Activated T-cell treated with anti-CD3 and anti-CD28 coated beads for 24 hours (primary cell): ENCODE measurements at regions not wholly inside any gene's neighbourhood (a gene's known extent, or its start where the extent isn't known, plus 50 kb on each side); places are given as distances from the start of the nearest gene placed in this dataset.

Experiments
- DNase-seq: peaks from one replicate; pipeline ENCODE4 v3.0.0-alpha.2; 2020; ENCODE audit warnings: low read depth

DNA sequence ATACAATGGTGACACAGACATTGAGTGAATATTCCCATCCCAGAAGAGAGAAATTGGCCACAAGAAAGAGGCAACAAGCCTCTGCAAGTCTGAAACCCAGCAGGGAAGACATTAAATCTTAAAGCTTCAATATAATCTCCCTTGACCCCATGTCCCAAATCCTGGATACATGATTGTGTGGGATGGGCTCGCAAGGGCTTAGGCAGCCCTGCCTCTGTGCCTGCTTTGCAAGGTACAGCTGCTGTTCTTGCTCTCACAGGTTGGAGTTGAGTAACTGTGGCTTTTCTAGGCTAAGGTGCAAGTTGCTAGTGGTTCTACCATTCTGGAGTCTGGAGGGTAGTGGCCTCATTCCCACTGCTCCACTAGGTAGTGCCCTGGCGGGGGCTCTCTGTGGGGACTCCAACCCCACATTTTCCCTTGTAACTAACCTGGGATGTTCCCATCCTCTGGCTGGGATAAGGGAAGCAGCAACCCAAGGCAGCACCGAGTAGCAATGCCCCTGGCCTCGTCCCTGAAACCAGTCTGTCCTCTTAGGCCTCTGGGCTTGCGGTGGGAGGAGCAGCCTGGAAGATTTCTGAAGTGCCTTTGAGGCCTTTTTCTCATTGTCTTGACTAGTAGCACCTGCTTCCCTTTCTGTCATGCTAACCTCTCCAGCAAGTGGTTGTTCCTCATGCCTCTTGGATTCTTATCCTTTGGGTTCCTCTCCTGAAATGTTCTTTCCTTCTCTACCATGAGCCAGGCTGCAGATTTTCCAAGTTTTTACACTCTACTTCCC, 90.0 kb downstream of the FAM174B start:
- no peak for DNase-seq

DNA sequence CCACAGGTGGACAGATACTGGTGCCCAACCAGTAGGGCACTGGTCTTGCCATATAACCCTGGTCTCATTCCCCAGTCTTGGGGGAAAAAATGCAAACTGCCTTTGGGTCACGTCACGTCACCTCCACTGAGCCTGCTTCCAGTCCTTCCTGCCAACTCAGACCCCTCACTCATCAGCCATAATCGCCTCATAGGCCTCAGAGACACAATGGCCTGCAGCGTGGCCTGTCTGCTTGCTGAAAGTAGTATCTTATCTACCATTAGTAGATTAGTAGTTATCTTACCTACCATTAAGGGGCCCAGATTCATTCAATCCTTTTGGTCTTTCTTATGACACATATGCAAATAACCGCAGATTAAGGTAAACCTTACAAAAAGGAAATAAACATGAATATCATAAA, 93.8 kb downstream of the FAM174B start:
- no peak for DNase-seq

DNA sequence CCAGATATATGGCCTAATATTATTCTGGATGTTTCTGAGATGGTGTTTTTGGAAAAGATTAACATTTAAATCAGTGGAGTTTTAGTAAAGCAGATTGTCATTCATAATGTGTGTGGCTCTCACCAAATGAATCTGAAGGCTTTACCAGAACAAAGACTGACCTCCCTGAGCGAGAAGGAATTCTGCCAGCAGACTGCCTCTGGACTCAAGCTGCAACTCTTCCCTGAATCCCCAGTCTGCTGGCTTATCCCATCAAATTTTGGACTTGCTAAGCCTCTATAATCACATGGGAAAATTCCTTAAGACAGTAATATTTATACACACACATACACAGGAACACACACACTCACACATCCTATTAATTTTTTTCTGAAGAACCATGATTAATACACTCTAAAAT, 102.3 kb downstream of the FAM174B start:
- DNase-seq, result no peak

DNA sequence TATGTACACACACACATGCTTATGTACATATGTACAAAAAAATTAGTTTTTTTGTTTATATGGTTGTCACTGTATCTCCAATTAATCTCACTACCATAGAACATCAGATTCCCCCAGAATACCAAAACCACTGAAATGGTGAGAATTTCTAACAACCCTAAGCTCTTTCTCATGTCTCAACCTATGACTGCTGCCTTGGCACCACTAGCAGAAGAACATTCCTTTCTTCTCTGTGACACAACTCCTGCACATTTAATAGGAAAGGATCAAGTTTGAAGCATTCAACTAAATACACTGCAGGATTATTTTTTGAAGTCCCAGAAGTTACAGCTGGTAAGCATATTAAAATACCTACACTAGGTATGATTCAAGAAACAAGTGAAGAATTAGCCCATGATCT, 109.6 kb downstream of the FAM174B start:
- no peak for DNase-seq

DNA sequence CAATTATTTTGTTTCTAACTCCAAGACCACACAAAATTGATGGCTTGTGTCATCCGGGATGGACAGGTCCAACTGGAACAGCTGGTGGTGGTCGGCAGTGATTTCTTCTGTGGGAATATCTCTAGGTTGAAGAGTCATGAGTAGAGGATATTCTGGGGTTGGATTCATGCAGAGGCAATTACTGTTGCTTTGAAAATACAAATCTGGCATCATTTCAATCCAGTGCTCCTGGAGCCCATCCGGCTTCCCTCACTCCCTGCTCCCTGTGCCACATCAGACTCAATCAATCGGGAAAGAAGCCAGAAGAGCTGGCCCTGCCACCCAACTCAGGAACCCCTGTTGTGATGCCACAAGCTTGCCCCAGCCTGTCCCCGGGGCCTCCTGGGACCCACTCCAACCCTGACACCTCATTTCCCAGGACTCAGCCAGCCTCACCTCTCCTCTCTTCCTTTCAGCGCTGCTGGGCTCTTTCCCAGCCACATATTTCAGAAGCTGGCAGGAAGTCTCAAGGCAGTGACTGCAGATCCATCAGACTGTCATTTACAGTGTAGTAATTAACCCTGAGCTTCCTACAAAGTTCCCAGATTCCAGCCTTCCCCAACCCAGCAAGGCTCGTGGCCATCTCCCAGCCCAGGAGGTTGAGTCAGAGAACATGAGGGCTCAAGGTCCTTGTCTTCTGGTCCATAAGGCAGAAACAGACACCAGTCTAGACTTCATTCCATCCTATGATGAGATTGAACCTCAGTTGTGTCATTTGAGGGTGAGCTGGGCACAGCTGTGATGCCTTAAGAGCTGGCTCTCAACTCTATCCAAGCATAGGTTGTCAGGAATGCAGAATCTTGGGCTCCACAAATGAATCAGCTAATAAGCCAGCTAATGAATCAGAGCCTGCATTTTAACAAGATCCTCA, 114.0 kb downstream of the FAM174B start:
- no peak for DNase-seq

DNA sequence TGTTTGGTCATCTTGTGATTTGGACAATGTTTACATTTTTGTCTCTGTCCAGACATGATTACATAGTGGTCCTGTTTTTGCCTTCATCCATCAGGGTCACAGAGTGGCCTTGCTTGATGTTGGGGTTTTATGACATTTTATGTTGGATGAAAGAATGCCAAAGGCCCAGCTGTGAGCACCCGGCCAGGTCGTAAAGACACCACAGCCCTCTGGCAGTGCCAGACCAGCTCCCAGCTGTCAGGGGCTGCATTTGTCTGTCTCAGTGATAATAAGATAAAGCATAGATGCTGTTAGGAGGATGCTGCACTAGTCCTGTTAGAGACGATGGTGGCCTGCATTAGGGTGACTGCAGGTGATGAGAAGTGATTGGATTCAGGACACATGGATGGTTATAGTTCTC, 117.5 kb downstream of the FAM174B start:
- DNase-seq, result no peak

DNA sequence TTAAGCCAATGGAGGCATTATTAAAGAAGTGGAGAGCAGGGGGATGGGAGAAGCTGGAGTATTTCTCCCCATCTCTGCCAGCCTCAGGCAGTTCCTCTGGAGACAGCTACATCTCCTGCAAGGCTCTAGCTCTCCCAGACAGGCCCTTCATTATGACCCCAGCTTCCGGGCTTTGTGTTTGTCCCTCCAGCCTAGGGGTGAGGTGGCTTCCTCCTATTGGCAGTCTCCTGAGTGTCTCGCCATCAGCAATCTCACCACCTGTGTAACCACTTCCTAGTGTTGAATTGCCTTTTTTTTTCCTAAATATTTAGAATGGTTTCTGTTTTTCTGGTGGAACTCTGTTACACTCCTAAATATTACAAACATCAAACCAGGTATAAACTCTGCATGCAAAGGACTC, 122.3 kb downstream of the FAM174B start:
- no peak for DNase-seq

DNA sequence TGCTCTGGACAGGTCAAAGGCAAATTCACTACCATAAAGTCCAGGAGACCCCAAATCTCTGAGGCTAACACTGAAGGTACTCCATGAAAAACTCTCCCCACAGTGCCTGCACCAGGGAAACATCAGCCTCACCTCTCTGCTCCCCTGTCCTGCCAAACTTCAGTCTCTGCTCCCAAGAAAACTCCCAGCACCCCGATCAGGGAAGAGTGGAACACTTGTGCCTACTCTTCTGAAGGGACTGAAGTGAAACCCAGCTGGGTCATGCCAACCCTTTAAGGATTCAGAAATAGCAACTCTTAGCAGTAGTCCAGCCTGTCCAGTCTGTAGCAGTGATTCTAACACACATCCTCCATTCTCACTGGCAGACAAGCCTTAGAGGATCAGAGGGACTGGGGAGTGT, 124.2 kb downstream of the FAM174B start:
- DNase-seq, result no peak

DNA sequence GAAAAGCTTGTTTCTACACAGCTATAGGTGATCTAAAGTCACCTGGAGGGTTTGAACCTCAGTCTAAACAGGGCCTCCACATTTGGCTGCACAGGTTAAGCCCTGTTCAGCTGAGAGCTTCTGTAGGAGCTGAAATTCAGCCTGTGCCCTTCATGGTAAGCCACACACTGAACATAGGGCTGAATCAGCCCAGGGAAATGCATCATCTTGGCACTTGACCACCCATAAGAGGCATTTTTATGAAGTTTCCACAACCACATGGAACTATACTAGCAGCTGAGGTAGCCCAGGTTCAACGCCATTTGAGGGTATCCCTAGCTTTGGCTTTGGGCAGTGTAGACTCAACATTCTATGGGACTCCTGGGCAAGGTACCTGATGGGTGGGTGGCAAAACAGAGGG, 126.8 kb downstream of the FAM174B start:
- DNase-seq, result no peak

DNA sequence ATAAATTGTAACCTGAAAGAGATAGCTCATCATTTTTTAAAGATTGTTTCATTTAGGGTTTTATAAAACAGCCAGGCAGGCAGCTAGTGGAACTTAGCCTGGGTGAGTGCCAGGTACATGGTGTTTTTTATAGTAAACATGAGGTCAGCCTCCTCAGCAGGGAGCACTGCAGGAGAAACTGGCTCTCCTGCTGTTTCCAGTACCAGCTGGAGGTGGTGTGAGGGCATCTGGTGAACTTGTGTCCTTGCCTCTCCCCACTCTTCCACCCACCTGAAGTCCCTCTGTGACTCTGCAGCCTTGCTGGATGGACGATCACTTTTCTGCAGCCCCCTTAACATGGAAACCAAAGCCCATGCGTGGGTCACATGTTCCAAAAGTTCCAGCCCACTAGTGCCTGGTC, 128.4 kb downstream of the FAM174B start:
- no peak for DNase-seq

DNA sequence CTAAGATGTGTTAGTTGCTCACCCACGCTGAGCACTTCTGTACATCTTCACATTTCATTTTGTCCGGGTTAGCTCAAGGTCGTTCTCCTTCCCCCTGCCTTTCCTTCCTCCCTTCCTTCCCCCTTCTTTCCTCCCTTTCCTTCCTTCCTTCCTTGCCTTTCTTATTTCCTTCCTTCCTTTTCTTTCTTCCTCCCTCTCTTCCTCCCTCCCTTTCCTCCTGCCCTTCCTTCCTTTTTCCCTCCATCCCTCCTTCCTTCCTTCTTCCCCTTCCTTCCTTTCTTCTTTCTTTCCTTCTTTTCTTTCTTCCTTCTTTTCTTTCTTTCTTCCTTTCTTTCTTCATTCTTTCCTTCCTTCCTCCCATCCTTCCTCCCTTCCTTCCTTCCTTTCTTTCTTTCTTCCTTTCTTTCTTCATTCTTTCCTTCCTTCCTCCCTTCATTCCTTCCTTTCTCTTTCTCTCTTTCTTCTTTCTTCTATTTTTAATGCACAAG, 129.8 kb downstream of the FAM174B start:
- DNase-seq, result no peak

DNA sequence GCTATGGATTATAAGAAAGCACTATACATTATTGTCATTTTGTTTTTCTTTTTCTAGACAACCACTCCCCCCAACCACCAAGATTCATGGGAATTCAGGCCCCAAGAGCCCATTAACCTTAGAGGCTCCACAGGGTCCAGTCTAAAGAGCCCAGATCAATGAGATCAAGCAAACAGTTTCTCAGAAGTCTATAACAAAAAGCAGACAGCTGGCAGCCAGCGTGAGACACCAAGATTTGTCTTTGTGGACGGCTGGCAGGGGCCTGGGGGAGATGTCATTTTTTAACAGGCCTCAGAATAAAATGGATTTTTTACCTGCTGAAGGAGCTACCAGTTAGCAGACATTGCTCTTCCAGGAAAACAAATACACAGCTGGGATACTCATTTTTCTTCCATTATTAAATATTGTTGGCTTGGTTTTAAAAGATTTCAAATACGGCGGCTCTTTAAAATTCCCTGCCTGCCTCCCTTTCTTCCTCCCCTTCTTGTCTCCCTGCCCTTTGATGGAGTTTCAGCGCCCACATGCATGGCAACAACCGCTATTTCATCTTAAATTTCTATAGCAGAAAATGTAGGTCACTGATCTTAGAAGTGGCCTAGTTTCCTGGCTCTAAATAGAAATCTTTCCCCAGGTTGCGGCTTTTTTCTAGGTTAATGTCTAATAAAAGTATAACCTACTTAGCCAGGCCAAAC, 130.6 kb downstream of the FAM174B start:
- DNase-seq, result no peak

DNA sequence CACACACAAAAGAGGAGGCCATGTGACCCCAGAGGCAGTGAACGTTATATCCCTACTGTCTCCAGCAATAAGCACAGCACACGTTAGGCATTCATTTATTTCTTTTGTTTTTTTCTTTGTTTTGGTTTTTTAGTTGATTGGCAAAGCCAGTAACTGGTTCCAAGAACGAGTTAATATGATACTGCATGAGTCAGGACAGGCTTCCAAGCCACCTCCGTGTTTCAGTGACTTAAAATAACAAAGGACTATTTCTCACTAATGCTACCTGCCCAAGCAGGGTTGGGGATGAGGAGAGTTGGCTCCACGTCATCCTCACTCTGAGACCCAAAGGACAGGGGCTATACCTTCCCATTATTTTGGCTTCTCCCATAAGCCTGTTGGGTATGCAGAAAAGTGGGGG, 130.5 kb downstream of the ST8SIA2 start:
- no peak for DNase-seq

DNA sequence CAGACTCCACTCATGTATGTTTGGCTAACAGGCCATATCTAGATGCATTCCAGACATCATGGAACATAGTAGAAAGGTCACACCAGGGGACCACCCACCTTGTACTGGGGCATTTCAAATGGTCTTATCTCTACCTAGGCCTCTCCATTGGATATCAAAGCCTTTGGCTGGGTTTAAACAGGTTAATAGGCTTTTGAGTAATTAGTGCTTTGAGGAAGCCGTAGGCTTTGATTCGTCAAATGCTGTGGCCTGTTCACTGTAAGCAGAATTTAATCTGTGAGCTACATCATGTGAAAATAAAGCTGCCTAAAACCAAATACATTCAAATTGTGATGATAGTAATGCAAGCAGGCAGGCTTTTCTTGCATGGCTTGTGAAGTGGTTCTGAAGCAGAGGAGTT, 129.5 kb downstream of the ST8SIA2 start:
- no peak for DNase-seq

DNA sequence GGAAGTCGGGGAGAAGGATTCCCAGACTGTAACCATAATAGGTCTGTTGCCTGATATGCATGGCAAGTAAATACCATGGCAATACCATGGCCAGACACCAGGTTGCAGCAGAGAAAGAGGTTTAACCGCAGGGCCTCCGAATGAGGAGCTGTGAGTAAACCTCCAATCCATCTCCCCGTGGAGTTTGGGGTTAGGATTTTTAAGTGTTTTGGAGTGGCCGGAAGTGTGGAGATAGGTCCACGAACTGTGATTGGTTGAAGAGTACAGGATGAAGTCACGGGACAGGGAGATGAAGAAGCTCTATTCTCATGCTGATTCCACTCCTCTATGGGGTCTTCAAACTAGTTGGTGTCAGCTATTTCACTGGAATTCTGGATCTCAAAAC, 127.9 kb downstream of the ST8SIA2 start:
- DNase-seq, result peak; percentile 35

DNA sequence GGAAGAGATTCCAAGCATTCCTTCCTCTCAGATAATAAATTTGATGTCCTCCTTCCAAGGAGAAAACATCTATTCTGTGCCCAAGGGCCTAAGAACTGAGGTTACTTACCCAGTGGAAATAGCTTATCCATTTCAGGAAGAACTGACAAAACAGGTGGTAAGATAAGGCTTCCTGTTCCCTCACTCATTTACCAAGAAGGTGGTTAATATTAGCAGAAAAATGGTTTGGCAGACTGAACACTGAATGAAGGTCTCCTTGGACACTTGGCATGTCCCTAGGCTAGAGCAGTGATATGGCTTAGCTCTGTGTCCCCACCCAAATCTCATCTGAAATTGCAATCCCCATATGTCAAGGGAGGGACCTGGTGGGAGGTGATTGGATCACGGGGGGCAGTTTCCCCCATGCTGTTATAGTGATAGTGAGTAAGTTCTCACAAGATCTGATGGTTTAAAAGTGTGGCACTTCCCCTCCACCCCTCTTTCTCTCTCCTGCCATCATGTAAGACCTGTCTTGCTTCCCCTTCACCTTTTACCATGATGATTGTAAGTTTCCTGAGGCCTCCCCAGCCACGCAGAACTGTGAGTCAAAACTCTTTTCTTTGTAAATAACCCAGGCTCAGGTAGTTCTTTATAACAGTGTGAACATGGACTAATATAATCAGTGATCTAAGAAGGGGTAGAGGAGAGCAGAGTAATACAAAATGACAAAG, 127.4 kb downstream of the ST8SIA2 start:
- DNase-seq, result no peak

DNA sequence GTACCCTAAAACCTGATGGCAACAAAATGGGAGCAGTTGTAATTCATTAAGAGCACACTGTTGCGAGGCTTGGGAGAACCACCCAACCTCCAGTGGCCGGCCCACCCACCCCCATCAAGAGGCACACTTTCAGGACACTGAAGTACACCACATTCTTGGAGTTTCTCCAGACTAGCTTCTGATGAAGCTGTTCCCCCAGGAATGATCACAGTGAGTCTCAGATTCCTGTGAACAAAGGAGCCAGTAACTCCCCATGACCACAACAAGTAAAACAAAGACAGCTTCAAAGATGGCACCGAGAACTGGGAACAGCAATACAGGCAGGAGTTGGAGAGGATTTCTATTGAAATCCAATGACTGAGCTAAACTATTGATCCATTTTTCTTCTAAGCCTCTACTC, 126.0 kb downstream of the ST8SIA2 start:
- DNase-seq, result no peak
